Pancreas (tissue), 10 donors: ENCODE measurements at regions not wholly inside any gene's neighbourhood (a gene's known extent, or its start where the extent isn't known, plus 50 kb on each side); places are given as distances from the start of the nearest gene placed in this dataset.
A peak's percentile ranks its signal among the peaks of the same experiment; 100 is the strongest.
"Not testable (repeated sequence)": the region's sequence is repeated elsewhere in the genome, so short reads cannot be mapped to it uniquely, and the experiment has no call there.

Source experiments
- ATAC-seq, 4 donors: fragments of 200-7000 bp; cut with Tn5 transposase; one replicate each; pipeline versions ENCODE4 v1.8.0 to v1.9.1; 2020; ENCODE audit warnings: mild to moderate bottlenecking in 4 of 4, moderate library complexity in 4 of 4
- DNase-seq, 6 donors: peaks; one replicate each; pipeline ENCODE4 v3.0.0-alpha.2; 2020
- FAIRE-seq: peaks from 2 replicates; lab custom pipeline; 2012; peaks lifted over from hg19 to GRCh38; lab: Jason Lieb, UNC
- H3K27ac ChIP-seq, 4 donors: fragments of 200-600 bp; sonication (generic); 1 replicate in 3 of 4; 2 replicates in 1 of 4; pipeline versions ENCODE4 v1.5.0 to v1.8.0; 2020
- H3K27me3 ChIP-seq, 4 donors: fragments of 200-600 bp; one replicate each; pipeline ENCODE4 v1.8.0; 2021
- H3K36me3 ChIP-seq, 3 donors: fragments of 200-600 bp; sonication (generic) in 1 of 3; one replicate each; pipeline versions ENCODE4 v1.5.0 to v1.8.0; 2020 to 2021
- H3K4me1 ChIP-seq, 3 donors: fragments of 200-600 bp; one replicate each; pipeline ENCODE4 v1.8.0; 2021
- H3K4me3 ChIP-seq, 4 donors: fragments of 200-600 bp; sonication (generic) in 2 of 4; one replicate each; pipeline versions ENCODE4 v1.5.0 to v1.8.0; 2020 to 2021
- H3K9me3 ChIP-seq, 4 donors: fragments of 200-600 bp; one replicate each; pipeline ENCODE4 v1.8.0; 2021
- WGBS, 2 donors: extraction: QIAGEN DNeasy Blood & Tissue Kit; methylation state at CpG; one replicate each; pipeline ENCODE4 v1.1.7; 2013; 5-methylcytosine and 5-hydroxymethylcytosine counted together
- intact Hi-C, 3 donors: fragments of 100-400 bp; cut with DNase I; formaldehyde crosslinking; loops; one replicate each; pipeline versions ENCODE4 v1.11.1 to v1.14.2; 2022
- TF ChIP-seq, protein P1 (sequence below), 4 donors: fragments of 200-600 bp; sonication (generic) in 3 of 4; IDR thresholded peaks; one replicate each; pipeline versions ENCODE4 v1.5.0 to v1.8.0; 2021; ENCODE audit warnings: antibody characterized with exemption in 4 of 4
- donor health status: healthy with polysubstance abuse.
- donor health status: DM: no; HTN: no; CAD: no; lungs with moderate emphysema.
- donor health status: DM: no; HTN: no; CAD: no.
- donor health status: control.
- donor health status: control.
- donor health status: Bipolar disorder and iron deficiency.
- donor health status: DM: yes; HTN: yes; CAD: no.
- donor health status: DM: no; HTN: no; CAD: no.
- donor health status: DM: no; HTN: no; CAD: no.
- donor health status: DM: yes; HTN: yes; CAD: no.

- Histone ChIP-seq H3K9me3 (no peaks in the 10 kb centered on the region), H3K27ac (no peak overlapping the region), H3K27me3 (no peaks in the 10 kb centered on the region), H3K4me1 (no peaks in the 10 kb centered on the region), H3K4me3 (no peak overlapping the region), H3K36me3 (no peaks in the 10 kb centered on the region)
- TF ChIP-seq, protein P1, sequence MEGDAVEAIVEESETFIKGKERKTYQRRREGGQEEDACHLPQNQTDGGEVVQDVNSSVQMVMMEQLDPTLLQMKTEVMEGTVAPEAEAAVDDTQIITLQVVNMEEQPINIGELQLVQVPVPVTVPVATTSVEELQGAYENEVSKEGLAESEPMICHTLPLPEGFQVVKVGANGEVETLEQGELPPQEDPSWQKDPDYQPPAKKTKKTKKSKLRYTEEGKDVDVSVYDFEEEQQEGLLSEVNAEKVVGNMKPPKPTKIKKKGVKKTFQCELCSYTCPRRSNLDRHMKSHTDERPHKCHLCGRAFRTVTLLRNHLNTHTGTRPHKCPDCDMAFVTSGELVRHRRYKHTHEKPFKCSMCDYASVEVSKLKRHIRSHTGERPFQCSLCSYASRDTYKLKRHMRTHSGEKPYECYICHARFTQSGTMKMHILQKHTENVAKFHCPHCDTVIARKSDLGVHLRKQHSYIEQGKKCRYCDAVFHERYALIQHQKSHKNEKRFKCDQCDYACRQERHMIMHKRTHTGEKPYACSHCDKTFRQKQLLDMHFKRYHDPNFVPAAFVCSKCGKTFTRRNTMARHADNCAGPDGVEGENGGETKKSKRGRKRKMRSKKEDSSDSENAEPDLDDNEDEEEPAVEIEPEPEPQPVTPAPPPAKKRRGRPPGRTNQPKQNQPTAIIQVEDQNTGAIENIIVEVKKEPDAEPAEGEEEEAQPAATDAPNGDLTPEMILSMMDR (IDR thresholded peaks at IDR 0.05): no peak
- ATAC-seq (no peak), DNase-seq (peak in 1 of 6 donors; percentile 59), FAIRE-seq (no peak)
- WGBS, 2 donors: 92 to 95% methylated on average over 30 of the region's 30 CpGs
- intact Hi-C loops: no loop called here
Measured at GRCh38 chr18:14997357-14997756, 249.4 kb downstream of the ANKRD30B start.

GRCh38 chr18:14997899-14998298, 249.9 kb downstream of the ANKRD30B start:
- FAIRE-seq, H3K4me3 ChIP-seq, ATAC-seq, H3K27ac ChIP-seq, intact Hi-C loops, H3K36me3 ChIP-seq, H3K9me3 ChIP-seq, H3K4me1 ChIP-seq, H3K27me3 ChIP-seq: not testable (repeated sequence)
- WGBS, 2 donors: 92 to 94% methylated on average over 33 to 37 of the region's 37 CpGs
- peak in 1 of 6 donors; percentile 53 for DNase-seq

DNA sequence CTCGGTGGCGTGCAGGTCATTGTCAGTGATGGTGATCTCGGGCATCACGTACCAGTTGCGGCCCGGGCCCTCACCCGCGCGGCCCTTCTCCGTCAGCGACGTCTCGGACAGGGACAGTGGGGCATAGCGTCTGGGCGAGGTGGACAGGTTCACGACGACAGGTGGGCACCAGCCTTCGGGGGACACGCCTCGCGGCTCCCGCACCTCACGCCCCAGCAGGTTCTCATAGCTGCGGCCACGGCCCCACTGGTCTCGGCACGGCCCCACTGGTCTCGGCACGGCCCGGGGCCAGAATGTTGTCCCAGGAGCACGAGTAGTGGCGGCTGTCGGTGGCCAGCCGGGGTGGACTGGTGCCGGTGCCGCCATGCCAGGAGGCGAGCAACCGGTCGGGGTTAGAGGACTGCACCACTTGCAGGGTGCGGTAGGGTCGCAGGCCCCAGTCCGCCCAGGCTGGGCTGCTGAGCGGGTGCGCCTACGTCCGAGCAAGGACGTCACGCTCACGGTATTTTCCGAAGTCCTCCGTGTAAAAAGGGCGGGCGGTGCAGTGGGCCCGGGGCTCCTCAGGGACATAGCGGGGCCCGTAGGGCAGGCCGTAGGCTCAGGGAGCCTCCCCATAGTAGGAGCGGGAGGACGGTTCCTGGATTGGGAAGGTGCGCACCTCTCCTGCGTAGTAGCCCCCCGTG, 250.5 kb downstream of the ANKRD30B start:
- H3K9me3 ChIP-seq, H3K36me3 ChIP-seq, ATAC-seq, H3K4me3 ChIP-seq, H3K27me3 ChIP-seq, H3K27ac ChIP-seq, H3K4me1 ChIP-seq, intact Hi-C loops, FAIRE-seq: not testable (repeated sequence)
- DNase-seq: peak in 1 of 6 donors; percentile 67
- 96% methylated on average over 51 to 62 of the region's 62 CpGs for WGBS, 2 donors

GRCh38 chr18:14999085-14999975, 251.4 kb downstream of the ANKRD30B start:
- no peak overlapping the region for H3K4me3 ChIP-seq
- DNase-seq (peak in 1 of 6 donors; percentile 61), ATAC-seq (peak in 1 of 4 donors; percentile 18), FAIRE-seq (no peak)
- WGBS, 2 donors: 25 to 28% methylated on average over 76 to 105 of the region's 105 CpGs
- H3K27me3 ChIP-seq: no peaks in the 10 kb centered on the region
- H3K36me3 ChIP-seq: no peaks in the 10 kb centered on the region
- intact Hi-C loops: no loop called here
- TF ChIP-seq, protein P1 (IDR thresholded peaks at IDR 0.05): no peak
- H3K9me3 ChIP-seq: no peaks in the 10 kb centered on the region
- no peak overlapping the region for H3K27ac ChIP-seq
- H3K4me1 ChIP-seq: no peaks in the 10 kb centered on the region

- WGBS, 2 donors: 46 to 47% methylated on average over 36 to 54 of the region's 54 CpGs
- H3K27ac ChIP-seq, FAIRE-seq, H3K36me3 ChIP-seq, H3K4me3 ChIP-seq, H3K27me3 ChIP-seq, H3K9me3 ChIP-seq, H3K4me1 ChIP-seq, intact Hi-C loops: not testable (repeated sequence)
- DNase-seq (peak in 2 of 6 donors; percentile 20 to 65), ATAC-seq (peak in 3 of 4 donors; percentile 48 to 73 (median 60))
Measured at GRCh38 chr18:15000119-15001037, 252.4 kb downstream of the ANKRD30B start.

DNA sequence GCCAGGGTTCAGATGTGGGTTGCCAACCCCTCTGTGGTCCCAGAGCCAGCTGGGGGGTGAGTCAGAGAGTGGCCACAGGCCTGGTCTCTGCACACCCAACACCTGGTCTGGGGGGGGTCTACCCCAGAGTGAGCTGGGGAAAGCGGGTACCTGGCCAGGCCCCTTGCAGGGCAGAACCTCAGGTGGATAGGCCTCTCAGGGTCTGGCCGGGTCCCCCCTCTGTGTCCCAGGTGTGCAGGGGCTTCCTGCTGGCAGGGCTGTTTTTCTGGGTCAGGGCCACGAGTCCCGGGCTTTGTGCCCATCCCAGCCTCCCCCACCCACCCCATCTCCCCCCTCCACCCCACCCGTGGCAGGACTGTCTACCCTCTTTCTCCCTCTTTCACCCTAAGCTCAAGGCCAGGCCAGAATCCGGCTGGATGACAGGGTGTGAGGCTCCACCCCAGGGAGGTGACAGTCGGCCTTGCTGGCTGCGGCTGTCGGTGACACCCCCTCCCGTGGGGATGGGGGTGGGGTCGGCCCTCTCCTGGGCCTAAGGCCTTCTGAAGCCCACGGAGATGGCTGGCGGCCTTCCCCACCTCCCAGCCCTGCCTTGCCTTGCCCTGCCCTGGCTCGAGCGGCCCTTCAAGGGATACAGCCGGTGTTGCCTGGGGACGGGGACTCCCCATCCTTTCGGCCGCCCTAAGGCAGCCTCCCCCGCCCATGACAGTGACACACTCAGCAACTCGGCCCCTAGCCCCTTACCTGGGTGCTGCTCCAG, 253.2 kb downstream of the ANKRD30B start:
- H3K9me3 ChIP-seq, H3K36me3 ChIP-seq, FAIRE-seq, H3K27me3 ChIP-seq, intact Hi-C loops, H3K27ac ChIP-seq, H3K4me1 ChIP-seq, H3K4me3 ChIP-seq, ATAC-seq: not testable (repeated sequence)
- DNase-seq: peak in 1 of 6 donors; percentile 76
- 75 to 92% methylated on average over 16 to 21 of the region's 21 CpGs for WGBS, 2 donors

DNA sequence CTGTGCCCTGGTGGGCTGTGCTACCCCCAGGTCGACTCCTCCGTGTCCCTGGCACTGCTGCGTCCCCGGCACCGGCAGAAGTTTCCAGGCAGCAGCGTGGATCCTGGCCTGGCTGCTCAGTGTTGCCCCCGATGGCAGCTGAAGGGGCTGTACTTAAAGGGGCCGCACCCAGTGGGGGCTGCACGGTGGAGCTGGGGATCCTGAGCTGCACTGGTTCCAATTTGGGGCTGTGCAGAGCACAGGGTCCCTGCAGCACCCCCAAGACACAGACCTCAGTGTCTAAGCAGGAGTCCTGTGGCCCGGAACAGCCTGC, 253.8 kb downstream of the ANKRD30B start:
- H3K4me3 ChIP-seq, FAIRE-seq, intact Hi-C loops, H3K27me3 ChIP-seq, H3K4me1 ChIP-seq, H3K9me3 ChIP-seq, H3K27ac ChIP-seq, H3K36me3 ChIP-seq, ATAC-seq: not testable (repeated sequence)
- peak in 1 of 6 donors; percentile 62 for DNase-seq
- WGBS, 2 donors: 64 to 75% methylated on average over 10 of the region's 10 CpGs

DNA sequence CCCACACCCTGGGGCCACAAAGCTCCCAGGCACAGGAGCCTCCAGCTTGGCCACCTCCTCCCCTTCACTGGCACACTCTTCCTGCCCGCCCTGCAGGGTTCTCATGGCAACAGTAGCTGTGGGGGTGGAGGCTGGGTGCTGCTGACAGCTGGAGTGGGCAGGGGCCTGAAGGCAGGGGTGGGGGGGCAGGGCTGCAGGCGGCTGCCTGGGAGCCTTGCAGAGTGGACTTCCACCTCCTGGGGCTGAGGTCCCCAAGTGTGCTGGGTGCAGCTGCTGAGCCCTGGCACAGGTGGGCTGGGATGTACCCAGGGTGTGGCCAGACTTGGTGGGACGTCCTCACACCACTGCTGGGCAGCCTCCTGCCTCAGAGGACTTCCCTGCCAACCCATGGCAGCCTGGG, 254.8 kb downstream of the ANKRD30B start:
- H3K27ac ChIP-seq, FAIRE-seq, H3K36me3 ChIP-seq, H3K4me3 ChIP-seq, intact Hi-C loops, H3K27me3 ChIP-seq, H3K4me1 ChIP-seq, H3K9me3 ChIP-seq: not testable (repeated sequence)
- DNase-seq (peak in 1 of 6 donors; percentile 63), ATAC-seq (peak in 3 of 4 donors; percentile 22 to 50 (median 40))
- 52 to 58% methylated on average over 2 to 3 of the region's 3 CpGs for WGBS, 2 donors

- intact Hi-C loops, H3K36me3 ChIP-seq, FAIRE-seq, H3K9me3 ChIP-seq, H3K4me3 ChIP-seq, ATAC-seq, H3K27me3 ChIP-seq, DNase-seq, H3K4me1 ChIP-seq, H3K27ac ChIP-seq: not testable (repeated sequence)
- WGBS, 2 donors: 82 to 87% methylated on average over 11 to 12 of the region's 12 CpGs
Measured at GRCh38 chr18:15003231-15003630, 255.3 kb downstream of the ANKRD30B start.
